Fibroblast of villous mesenchyme (primary cell): ENCODE measurements at regions not wholly inside any gene's neighbourhood (a gene's known extent, or its start where the extent isn't known, plus 50 kb on each side); places are given as distances from the start of the nearest gene placed in this dataset.

Experiments used
- DNase-seq: peaks from one replicate; pipeline ENCODE4 v3.0.0-alpha.2; 2010; ENCODE audit warnings: low read depth
- H3K4me3 ChIP-seq: 2 replicates; pipeline ENCODE4 v1.5.1; 2011; ENCODE audit warnings: low read depth, mild to moderate bottlenecking, low read length
- TF ChIP-seq, protein P1 (sequence below): IDR thresholded peaks from 2 replicates; pipeline ENCODE4 v1.5.1; 2012; ENCODE audit warnings: low read depth, mild to moderate bottlenecking, low read length; ENCODE audit not compliant: insufficient read depth

- no peak overlapping the region for H3K4me3 ChIP-seq
- TF ChIP-seq, protein P1, sequence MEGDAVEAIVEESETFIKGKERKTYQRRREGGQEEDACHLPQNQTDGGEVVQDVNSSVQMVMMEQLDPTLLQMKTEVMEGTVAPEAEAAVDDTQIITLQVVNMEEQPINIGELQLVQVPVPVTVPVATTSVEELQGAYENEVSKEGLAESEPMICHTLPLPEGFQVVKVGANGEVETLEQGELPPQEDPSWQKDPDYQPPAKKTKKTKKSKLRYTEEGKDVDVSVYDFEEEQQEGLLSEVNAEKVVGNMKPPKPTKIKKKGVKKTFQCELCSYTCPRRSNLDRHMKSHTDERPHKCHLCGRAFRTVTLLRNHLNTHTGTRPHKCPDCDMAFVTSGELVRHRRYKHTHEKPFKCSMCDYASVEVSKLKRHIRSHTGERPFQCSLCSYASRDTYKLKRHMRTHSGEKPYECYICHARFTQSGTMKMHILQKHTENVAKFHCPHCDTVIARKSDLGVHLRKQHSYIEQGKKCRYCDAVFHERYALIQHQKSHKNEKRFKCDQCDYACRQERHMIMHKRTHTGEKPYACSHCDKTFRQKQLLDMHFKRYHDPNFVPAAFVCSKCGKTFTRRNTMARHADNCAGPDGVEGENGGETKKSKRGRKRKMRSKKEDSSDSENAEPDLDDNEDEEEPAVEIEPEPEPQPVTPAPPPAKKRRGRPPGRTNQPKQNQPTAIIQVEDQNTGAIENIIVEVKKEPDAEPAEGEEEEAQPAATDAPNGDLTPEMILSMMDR = no peak
- no peak for DNase-seq
Observed at GRCh38 chr21:16187603-16188301, 458.0 kb downstream of the USP25 start.

DNA sequence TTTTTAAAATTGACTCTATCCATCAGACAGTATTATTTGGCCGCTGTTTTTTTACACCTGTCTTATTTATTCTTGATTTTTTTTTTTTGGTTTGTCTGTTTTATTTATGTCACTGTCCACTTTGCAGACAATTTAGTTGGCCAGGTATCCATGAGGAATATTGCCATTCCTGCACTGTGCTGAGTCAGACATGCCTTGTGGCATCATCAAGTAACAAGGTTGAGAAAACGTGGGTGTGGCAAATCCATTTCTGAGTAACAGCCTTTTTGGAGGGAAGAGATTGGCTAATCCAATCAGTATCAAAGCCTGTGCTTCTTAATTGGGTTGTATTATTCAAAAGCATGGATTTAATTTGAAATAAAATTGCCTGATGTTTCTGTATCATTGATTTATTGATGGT is 463.1 kb downstream of the USP25 start:
- TF ChIP-seq, protein P1 = no peak
- no peak for DNase-seq
- no peak overlapping the region for H3K4me3 ChIP-seq

GRCh38 chr21:16193496-16194094 is 463.8 kb downstream of the USP25 start:
- TF ChIP-seq, protein P1 = no peak
- H3K4me3 ChIP-seq = no peak overlapping the region
- no peak for DNase-seq

DNA sequence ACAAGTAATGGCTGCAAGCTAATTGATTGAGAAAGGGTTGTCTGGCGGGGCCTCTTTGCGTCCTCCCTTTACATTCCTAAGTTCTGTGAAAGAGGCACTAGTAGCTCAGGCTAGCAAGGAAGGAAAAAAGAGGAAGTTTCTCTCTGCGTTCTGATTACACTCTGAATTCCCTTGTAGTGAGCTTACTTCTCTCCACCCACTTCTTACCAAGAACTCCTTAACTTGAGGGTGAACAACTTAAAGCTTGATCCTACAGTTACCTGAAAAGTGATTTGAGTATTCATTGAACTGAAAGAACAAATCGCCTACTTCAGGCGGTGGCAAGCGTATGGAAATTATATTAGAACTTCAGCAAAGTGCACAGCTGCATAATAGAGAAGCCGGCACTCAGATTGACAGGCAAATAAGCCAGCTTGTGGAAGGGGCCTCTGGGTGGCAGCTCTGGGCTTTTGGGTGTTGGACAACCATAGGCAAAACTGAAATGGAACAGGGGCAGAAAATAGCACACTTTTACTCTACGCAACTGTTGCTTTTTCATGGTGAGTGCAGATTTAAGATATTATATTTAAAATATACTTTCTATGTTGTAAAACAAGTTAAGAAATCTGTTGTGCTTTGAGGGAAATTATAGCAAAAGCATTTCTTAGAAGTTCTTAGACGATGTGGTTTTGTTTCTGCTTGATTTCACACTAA is 464.5 kb downstream of the USP25 start:
- peak; percentile 80 for DNase-seq
- TF ChIP-seq, protein P1 = no peak
- peak overlapping the region; percentile 40 for H3K4me3 ChIP-seq

DNA sequence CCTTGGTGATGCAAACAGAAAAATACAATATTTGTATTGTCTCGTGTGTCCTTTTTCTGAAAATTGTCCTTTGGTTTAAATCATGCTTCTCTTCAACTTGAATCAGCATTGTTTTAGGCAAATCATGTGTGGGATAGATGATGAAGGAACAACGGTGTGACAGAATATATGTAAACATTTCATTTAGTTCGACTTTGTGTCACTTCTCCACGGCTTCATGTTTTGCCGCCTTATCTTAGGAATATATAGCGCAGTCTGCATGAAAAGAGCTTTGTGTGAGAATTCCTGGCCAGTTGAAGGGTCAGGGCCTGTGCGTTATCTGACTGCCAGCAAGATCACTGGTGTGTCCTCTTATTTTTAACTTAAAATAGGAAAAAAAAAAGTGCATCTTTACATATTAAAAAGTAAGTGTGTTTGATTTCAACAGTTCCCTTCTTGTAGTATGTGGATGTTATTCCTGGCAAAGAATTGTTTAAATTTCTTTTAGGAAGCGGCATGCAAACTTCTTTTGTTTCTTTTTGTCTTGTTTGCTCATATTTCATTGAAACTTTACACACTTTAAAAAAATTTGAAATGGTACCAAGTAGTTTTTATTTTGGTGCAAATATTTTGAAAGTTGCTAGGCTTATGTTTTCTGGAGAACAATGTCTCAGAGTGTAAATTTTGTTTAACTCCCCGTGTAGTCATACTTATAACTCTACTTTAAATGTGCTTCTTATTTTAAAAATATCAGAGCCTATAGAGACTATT is 465.2 kb downstream of the USP25 start:
- peak; percentile 36 for DNase-seq
- TF ChIP-seq, protein P1 = no peak
- H3K4me3 ChIP-seq = peak overlapping the region; percentile 40

DNA sequence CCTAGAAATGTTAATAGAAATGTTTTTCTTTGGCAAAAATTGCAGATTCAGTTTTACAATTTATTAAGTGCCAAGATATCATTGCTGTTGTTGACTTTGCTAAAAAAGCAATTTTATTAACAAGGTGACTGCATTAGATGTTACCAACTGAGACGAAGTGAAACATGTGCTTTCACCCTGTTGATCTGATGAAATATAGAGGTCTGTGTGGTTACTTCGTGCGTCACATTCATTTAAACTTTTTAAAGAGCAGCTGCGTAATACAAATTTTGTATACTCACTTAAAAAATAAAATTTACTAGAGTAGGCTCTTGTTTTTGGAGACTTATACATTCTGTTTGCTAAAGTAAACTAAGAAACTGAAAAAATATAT is 465.7 kb downstream of the USP25 start:
- peak overlapping the region; percentile 40 for H3K4me3 ChIP-seq
- peak; percentile 77 for DNase-seq
- TF ChIP-seq, protein P1 = no peak
